HCT116 (cell line): ENCODE measurements at regions not wholly inside any gene's neighbourhood (a gene's known extent, or its start where the extent isn't known, plus 50 kb on each side); places are given as distances from the start of the nearest gene placed in this dataset.

Experiments used
- ATAC-seq: fragments of 200-7000 bp; cut with Tn5 transposase; 2 replicates; pipeline ENCODE4 v1.9.1; 2020; ENCODE audit warnings: mild to moderate bottlenecking, moderate library complexity
- BruUV-seq: library from RNA; stranded (reverse); fragments of 400-500 nt; replicated peaks from 2 replicates; lab custom pipeline; 2021; lab: Mats Ljungman, UMichigan
- CTCF ChIA-PET: fragments of 300-600 bp; sonication (Branson Sonifier 250); formaldehyde crosslinking; loops from one replicate; lab custom pipeline; 2021; ENCODE audit warnings: antibody characterized with exemption; lab: Charles Lee
- POLR2A ChIA-PET: fragments of 300-600, 350-600 bp; sonication (Branson Sonifier 250); formaldehyde crosslinking; loops from one replicate; lab custom pipeline; 2021; ENCODE audit warnings: antibody characterized with exemption; lab: Charles Lee
- RAD21 ChIA-PET, 2 experiments: fragments of 300-600 bp; sonication (Branson Sonifier 250); formaldehyde crosslinking; loops; one replicate each; lab custom pipeline; 2023; ENCODE audit warnings: low total read pairs in 2 of 2; ENCODE audit not compliant: uncharacterized antibody in 2 of 2, unreplicated experiment in 2 of 2, low non-redundant PET in 1 of 2; lab: Charles Lee
- DNase-seq: peaks from one replicate; pipeline ENCODE4 v3.0.0-alpha.2; 2010; ENCODE audit warnings: low read depth, low spot score
- H2AFZ ChIP-seq: fragments of 200-600 bp; shearing (Covaris generic), sonication (generic); 2 replicates; pipeline ENCODE4 v1.6.1; 2017; ENCODE audit warnings: low read depth, mixed run types, mixed read lengths, antibody characterized with exemption, low read length; ENCODE audit not compliant: poor library complexity, severe bottlenecking
- H3K27ac ChIP-seq: 2 replicates; pipeline ENCODE4 v1.5.1; 2012; ENCODE audit warnings: low read depth, low read length
- H3K27me3 ChIP-seq: fragments of 200-600 bp; sonication (generic); 2 replicates; pipeline ENCODE4 v1.6.1; 2016; ENCODE audit warnings: mixed run types, low read length, mixed read lengths; ENCODE audit not compliant: insufficient read depth
- H3K36me3 ChIP-seq, 2 experiments: fragments of 200-500 bp in 1 of 2; fragments of 200-600 bp in 1 of 2; sonication (Bioruptor generic) in 1 of 2; sonication (generic) in 1 of 2; 2 replicates each; pipeline versions ENCODE4 v1.5.1 to v1.6.1; 2014 to 2016; ENCODE audit warnings: low read length in 2 of 2, inconsistent platforms in 1 of 2, mixed read lengths in 1 of 2, mixed run types in 1 of 2; ENCODE audit not compliant: insufficient read depth in 2 of 2, control insufficient read depth in 1 of 2
- H3K4me1 ChIP-seq, 2 experiments: fragments of 200-600 bp in 1 of 2; sonication (generic) in 1 of 2; 2 replicates each; pipeline versions ENCODE4 v1.5.1 to v1.6.1; 2012 to 2017; ENCODE audit warnings: low read length in 2 of 2, inconsistent platforms in 1 of 2, mild to moderate bottlenecking in 1 of 2, mixed read lengths in 1 of 2, mixed run types in 1 of 2, moderate library complexity in 1 of 2; ENCODE audit not compliant: insufficient read depth in 2 of 2, control insufficient read depth in 1 of 2
- H3K4me2 ChIP-seq: fragments of 200-600 bp; sonication (generic); 2 replicates; pipeline ENCODE4 v1.6.1; 2017; ENCODE audit warnings: mixed run types, low read length, mixed read lengths
- H3K4me3 ChIP-seq, 2 experiments: fragments of 200-600 bp in 1 of 2; sonication (generic) in 1 of 2; replicated peaks in 1 of 2; 2 replicates each; pipeline ENCODE4 v1.5.1; 2011 to 2016; ENCODE audit warnings: low read length in 2 of 2, control low read depth in 1 of 2, low read depth in 1 of 2, mild to moderate bottlenecking in 1 of 2, mixed read lengths in 1 of 2, mixed run types in 1 of 2
- H3K79me2 ChIP-seq: fragments of 200-600 bp; sonication (generic); 2 replicates; pipeline ENCODE4 v1.6.1; 2017; ENCODE audit warnings: mild to moderate bottlenecking, mixed run types, low read length, moderate library complexity, mixed read lengths; ENCODE audit not compliant: insufficient read depth
- H3K9ac ChIP-seq: fragments of 200-600 bp; sonication (generic); 2 replicates; pipeline ENCODE4 v1.6.1; 2016; ENCODE audit warnings: low read length, mixed read lengths
- H3K9me2 ChIP-seq: fragments of 200-600 bp; sonication (generic), shearing (Covaris generic); 2 replicates; pipeline ENCODE4 v1.6.1; 2017; ENCODE audit warnings: mixed run types, mild to moderate bottlenecking, moderate library complexity; ENCODE audit not compliant: insufficient read depth
- H3K9me3 ChIP-seq, 2 experiments: fragments of 200-500 bp in 1 of 2; fragments of 200-600 bp in 1 of 2; sonication (Bioruptor generic) in 1 of 2; sonication (generic) in 1 of 2; 2 replicates each; pipeline ENCODE4 v1.6.1; 2014 to 2017; ENCODE audit warnings: low read length in 2 of 2, mixed read lengths in 2 of 2, inconsistent platforms in 1 of 2, low read depth in 1 of 2, mild to moderate bottlenecking in 1 of 2, mixed run types in 1 of 2, moderate library complexity in 1 of 2; ENCODE audit not compliant: control insufficient read depth in 1 of 2, insufficient read depth in 1 of 2
- H4K20me1 ChIP-seq: fragments of 200-600 bp; sonication (generic), shearing (Covaris generic); 2 replicates; pipeline ENCODE4 v1.6.1; 2017; ENCODE audit warnings: mixed run types, mild to moderate bottlenecking, moderate library complexity; ENCODE audit not compliant: insufficient read depth
- ELF1 ChIP-seq: IDR thresholded peaks from 2 replicates; pipeline ENCODE4 v1.6.1; 2012; ENCODE audit warnings: low read depth, borderline replicate concordance
- EZH2 ChIP-seq: fragments of 200-600 bp; sonication (generic); IDR thresholded peaks from 2 replicates; pipeline ENCODE4 v1.6.1; 2017; ENCODE audit warnings: antibody characterized with exemption, mixed run types
- FOSL1 ChIP-seq: IDR thresholded peaks from 2 replicates; pipeline ENCODE4 v1.6.1; 2012; ENCODE audit warnings: low read depth
- JUND ChIP-seq: IDR thresholded peaks from 2 replicates; pipeline ENCODE4 v1.6.1; 2012
- POLR2A ChIP-seq: IDR thresholded peaks from 2 replicates; pipeline ENCODE4 v1.7.0; 2011; ENCODE audit warnings: borderline replicate concordance; ENCODE audit not compliant: insufficient read depth, insufficient read length; ENCODE audit errors: extremely low read depth
- POLR2AphosphoS5 ChIP-seq: IDR thresholded peaks from 2 replicates; pipeline ENCODE4 v1.6.1; 2011; ENCODE audit warnings: mild to moderate bottlenecking, low read depth, low read length, moderate library complexity
- RAD21 ChIP-seq: IDR thresholded peaks from 2 replicates; pipeline ENCODE4 v1.6.1; 2012; ENCODE audit warnings: low read depth, mild to moderate bottlenecking
- SIN3A ChIP-seq: IDR thresholded peaks from 2 replicates; pipeline ENCODE4 v1.6.1; 2012; ENCODE audit warnings: low read depth
- SP1 ChIP-seq: IDR thresholded peaks from 2 replicates; pipeline ENCODE4 v1.6.1; 2012; ENCODE audit warnings: low read depth
- YY1 ChIP-seq: IDR thresholded peaks from 2 replicates; pipeline ENCODE4 v1.6.1; 2011; ENCODE audit warnings: low read length, low read depth, moderate library complexity, mild to moderate bottlenecking; ENCODE audit not compliant: insufficient replicate concordance; ENCODE audit errors: extremely low read depth
- ZNF274 ChIP-seq: fragments of 200-500 bp; sonication (Bioruptor generic); IDR thresholded peaks from 2 replicates; pipeline ENCODE4 v1.6.1; 2014; ENCODE audit warnings: mild to moderate bottlenecking, low read depth, low read length, inconsistent platforms
- intact Hi-C: fragments of 100-400 bp; cut with micrococcal nuclease; formaldehyde crosslinking; loops from 2 replicates; pipeline ENCODE4 v1.10.0; 2022
- TF ChIP-seq, protein P1 (sequence below), 3 experiments: fragments of 200-600 bp in 1 of 3; sonication (generic) in 1 of 3; IDR thresholded peaks in 2 of 3; conservative IDR thresholded peaks in 1 of 3; 2 replicates each; pipeline ENCODE4 v1.5.1; 2012 to 2017; ENCODE audit warnings: low read depth in 2 of 3, low read length in 2 of 3, antibody characterized with exemption in 1 of 3, borderline replicate concordance in 1 of 3, control low read depth in 1 of 3, mild to moderate bottlenecking in 1 of 3, mixed read lengths in 1 of 3, mixed run types in 1 of 3, moderate library complexity in 1 of 3; ENCODE audit not compliant: insufficient read depth in 1 of 3
- TF ChIP-seq, protein P2 (sequence below): IDR thresholded peaks from 2 replicates; pipeline ENCODE4 v1.6.1; 2012; ENCODE audit warnings: low read depth

DNA sequence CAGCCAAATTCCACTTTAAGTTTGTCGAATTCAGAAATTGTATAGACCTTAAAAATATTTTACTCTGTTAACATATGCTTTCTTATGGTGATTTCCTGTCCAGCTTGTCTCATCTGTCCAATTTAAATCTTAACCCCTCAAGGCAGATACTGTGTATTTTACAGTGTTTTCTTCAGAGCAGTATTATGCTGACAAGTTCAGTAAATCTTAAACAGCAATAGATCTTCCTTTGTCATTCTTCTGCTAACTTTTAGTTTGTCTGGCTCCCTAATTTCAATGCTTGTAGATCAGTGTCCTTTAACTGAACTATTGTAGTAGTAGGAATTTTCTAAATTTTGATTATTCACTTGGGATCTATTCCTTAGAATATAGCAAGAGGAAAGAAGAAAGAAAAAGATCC lies 52.8 kb upstream of the MEIS1 start:
- H4K20me1 ChIP-seq = no peaks in the 10 kb centered on the region
- TF ChIP-seq, protein P1, sequence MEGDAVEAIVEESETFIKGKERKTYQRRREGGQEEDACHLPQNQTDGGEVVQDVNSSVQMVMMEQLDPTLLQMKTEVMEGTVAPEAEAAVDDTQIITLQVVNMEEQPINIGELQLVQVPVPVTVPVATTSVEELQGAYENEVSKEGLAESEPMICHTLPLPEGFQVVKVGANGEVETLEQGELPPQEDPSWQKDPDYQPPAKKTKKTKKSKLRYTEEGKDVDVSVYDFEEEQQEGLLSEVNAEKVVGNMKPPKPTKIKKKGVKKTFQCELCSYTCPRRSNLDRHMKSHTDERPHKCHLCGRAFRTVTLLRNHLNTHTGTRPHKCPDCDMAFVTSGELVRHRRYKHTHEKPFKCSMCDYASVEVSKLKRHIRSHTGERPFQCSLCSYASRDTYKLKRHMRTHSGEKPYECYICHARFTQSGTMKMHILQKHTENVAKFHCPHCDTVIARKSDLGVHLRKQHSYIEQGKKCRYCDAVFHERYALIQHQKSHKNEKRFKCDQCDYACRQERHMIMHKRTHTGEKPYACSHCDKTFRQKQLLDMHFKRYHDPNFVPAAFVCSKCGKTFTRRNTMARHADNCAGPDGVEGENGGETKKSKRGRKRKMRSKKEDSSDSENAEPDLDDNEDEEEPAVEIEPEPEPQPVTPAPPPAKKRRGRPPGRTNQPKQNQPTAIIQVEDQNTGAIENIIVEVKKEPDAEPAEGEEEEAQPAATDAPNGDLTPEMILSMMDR (IDR thresholded peaks at IDR 0.05 in 2 of 3, conservative IDR thresholded peaks at IDR 0.05 in 1 of 3; ENCODE audit: borderline replicate concordance in 1 of 3, insufficient read depth in 1 of 3, low read depth in 2 of 3, low read length in 2 of 3) = no peak
- TF ChIP-seq SIN3A (no peak), POLR2AphosphoS5 (no peak), EZH2 (no peak), FOSL1 (no peak), JUND (no peak), SP1 (no peak), POLR2A (no peak), ZNF274 (no peak), ELF1 (no peak), RAD21 (no peak), YY1 (no peak)
- TF ChIP-seq, protein P2, sequence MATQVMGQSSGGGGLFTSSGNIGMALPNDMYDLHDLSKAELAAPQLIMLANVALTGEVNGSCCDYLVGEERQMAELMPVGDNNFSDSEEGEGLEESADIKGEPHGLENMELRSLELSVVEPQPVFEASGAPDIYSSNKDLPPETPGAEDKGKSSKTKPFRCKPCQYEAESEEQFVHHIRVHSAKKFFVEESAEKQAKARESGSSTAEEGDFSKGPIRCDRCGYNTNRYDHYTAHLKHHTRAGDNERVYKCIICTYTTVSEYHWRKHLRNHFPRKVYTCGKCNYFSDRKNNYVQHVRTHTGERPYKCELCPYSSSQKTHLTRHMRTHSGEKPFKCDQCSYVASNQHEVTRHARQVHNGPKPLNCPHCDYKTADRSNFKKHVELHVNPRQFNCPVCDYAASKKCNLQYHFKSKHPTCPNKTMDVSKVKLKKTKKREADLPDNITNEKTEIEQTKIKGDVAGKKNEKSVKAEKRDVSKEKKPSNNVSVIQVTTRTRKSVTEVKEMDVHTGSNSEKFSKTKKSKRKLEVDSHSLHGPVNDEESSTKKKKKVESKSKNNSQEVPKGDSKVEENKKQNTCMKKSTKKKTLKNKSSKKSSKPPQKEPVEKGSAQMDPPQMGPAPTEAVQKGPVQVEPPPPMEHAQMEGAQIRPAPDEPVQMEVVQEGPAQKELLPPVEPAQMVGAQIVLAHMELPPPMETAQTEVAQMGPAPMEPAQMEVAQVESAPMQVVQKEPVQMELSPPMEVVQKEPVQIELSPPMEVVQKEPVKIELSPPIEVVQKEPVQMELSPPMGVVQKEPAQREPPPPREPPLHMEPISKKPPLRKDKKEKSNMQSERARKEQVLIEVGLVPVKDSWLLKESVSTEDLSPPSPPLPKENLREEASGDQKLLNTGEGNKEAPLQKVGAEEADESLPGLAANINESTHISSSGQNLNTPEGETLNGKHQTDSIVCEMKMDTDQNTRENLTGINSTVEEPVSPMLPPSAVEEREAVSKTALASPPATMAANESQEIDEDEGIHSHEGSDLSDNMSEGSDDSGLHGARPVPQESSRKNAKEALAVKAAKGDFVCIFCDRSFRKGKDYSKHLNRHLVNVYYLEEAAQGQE = no peak
- TF ChIP-seq, all 23 proteins: peak for 0
- intact Hi-C loops = no loop called here
- ATAC-seq = no peak
- H3K4me2 ChIP-seq = no peak overlapping the region
- H3K4me3 ChIP-seq = no peak overlapping the region
- POLR2A ChIA-PET = no interaction called here
- no peaks in the 10 kb centered on the region for H3K79me2 ChIP-seq
- no peak overlapping the region for H3K9ac ChIP-seq
- no peaks in the 10 kb centered on the region for H3K9me3 ChIP-seq
- H3K36me3 ChIP-seq = no peaks in the 10 kb centered on the region
- peaks cover 7% of the 10 kb centered on the region; the same call in 1 of the 2 replicates for H3K27me3 ChIP-seq
- no peak overlapping the region for H2AFZ ChIP-seq
- no peaks in the 10 kb centered on the region for H3K9me2 ChIP-seq
- no TSS peak for BruUV-seq
- H3K27ac ChIP-seq = no peak overlapping the region
- H3K4me1 ChIP-seq = no peaks in the 10 kb centered on the region
- DNase-seq = no peak
- CTCF ChIA-PET = no interaction called here
- RAD21 ChIA-PET = no interaction called here
